ENCODE measurements at regions not wholly inside any gene's neighbourhood (a gene's known extent, or its start where the extent isn't known, plus 50 kb on each side); places are given as distances from the start of the nearest gene placed in this dataset.
"Not testable (repeated sequence)": the region's sequence is repeated elsewhere in the genome, so short reads cannot be mapped to it uniquely, and the experiment has no call there.

GRCh38 chr13:84730376-84730775, 848.1 kb upstream of the SLITRK1 start:
- FAIRE-seq = no peak
- no peak for DNase-seq (ENCODE audit: insufficient read length, low spot score)

DNA sequence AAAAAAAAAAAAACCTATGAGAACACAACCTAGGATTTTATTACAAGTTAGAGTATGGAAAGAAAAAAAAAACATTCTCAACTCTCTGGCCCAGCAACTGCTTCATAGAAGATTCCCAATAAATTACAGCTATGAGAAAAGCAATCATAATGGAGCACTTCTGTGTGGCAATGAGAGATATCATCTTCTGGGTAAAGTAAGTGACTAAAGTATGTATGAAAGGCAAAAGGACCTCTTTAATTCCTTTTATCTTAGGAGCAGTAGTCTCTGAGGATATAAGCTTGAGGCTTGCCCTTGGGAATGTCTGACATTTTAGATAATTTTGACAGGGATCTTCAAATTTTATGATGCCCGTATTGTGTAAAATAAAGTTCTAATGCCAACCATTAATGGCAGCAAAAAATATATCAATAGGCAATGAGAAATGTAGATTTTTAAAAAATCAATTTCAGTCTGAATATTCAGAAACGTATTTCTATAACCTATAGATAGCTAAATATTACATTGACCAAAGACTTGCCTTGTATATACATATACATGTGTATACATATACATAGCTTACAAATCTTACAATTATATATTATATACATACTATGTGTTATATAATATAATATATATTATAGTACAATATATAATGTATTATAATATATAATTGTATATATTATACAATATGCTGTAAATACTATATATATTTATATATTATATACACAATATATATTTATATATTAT, 823.9 kb upstream of the SLITRK1 start:
- FAIRE-seq (no peak), DNase-seq (ENCODE audit: insufficient read length, low spot score) (no peak)

DNA sequence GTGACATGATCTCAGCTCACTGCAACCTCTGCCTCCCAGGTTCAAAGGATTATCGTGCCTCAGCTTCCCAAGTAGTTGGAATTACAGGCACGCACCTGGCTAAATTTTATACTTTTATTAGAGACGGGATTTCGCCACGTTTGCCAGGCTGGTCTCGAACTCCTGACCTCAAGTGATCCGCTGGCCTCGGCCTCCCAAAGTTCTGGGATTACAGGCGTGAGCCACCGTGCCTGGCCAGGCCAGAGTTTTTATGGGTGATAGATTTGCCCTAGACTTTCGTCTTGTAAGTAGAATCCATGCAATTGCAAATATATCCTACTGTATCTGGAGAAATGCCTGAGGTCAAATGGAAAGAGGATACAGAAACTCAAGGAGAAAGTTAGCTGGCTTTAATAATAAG, 819.9 kb upstream of the SLITRK1 start:
- DNase-seq (ENCODE audit: insufficient read length, low spot score) (no peak), FAIRE-seq (no peak)

- FAIRE-seq; DNase-seq (ENCODE audit: insufficient read length, low spot score): not testable (repeated sequence)
Measured at GRCh38 chr13:84697591-84697990, 815.3 kb upstream of the SLITRK1 start.

GRCh38 chr13:84686973-84687372, 804.7 kb upstream of the SLITRK1 start:
- DNase-seq (ENCODE audit: insufficient read length, low spot score) (no peak), FAIRE-seq (no peak)

DNA sequence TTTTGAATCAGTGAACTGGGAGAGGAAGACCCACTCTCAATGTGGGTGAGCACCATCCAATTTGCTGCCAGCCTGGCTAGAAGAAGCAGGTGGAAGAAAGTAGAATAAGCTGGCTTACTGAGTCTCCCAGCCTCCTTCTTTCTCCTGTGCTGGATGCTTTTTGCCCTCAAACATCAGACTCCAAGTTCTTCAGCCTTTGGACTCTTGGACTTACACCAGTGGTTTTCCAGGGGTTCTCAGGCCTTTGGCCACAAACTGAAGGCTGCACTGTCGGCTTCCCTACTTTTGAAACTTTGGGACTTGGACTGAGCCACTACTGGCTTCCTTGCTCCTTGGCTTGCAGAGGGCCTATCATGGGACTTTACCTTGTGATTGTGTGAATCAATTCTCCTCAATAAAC, 804.2 kb upstream of the SLITRK1 start:
- DNase-seq (ENCODE audit: insufficient read length, low spot score) (no peak), FAIRE-seq (no peak)

GRCh38 chr13:84684804-84685203, 802.5 kb upstream of the SLITRK1 start:
- no peak for FAIRE-seq
- DNase-seq (ENCODE audit: insufficient read length, low spot score) = no peak

DNA sequence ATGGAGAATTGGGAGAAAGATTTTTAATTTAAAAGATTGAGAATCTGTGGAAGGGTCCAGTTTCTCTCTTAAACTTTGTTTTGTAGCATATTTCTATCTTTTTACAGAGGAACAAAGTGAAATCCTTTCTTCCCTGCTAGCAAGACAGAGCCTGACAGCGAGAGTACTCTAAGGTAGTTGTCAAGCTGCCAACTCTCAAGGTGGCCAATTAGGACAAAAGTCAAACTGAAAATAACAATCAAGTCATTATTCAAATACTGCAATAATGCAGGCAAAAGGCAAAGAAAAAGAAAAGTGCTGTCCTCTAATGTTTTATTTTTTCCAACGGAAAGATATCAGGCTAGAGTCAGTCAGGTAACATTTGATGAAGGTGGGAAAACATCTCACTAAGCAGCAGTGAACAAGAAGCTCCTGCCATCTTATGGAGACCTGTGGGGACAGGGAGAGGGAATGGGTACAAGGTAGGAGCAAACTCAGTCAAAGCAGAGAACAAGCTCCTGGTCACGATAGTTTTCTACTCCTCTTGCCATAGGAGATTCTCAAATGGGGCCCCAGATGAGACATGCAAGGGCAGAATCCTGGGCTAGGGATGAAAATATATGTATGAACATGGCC, 801.9 kb upstream of the SLITRK1 start:
- FAIRE-seq (no peak), DNase-seq (ENCODE audit: insufficient read length, low spot score) (no peak)

GRCh38 chr13:84683448-84683847, 801.2 kb upstream of the SLITRK1 start:
- no peak for FAIRE-seq
- DNase-seq (ENCODE audit: insufficient read length, low spot score) = no peak

DNA sequence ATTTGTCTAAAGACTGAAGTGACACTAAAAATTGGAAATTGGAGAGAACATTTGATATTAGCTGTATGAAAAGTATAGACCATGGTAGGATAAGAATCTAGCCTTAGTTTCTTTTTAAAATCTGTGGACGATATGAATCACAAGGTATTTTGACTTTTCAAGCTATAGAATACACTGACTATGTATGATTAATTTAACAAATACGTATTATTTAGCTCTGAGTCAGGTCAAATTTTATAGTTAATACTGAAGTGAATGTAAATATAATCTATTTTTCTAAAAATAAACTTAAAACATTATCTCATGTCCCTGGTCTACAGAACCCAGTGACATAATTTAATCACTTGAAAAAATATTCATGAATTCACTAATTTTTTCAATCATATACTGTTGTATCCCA, 795.6 kb upstream of the SLITRK1 start:
- no peak for FAIRE-seq
- no peak for DNase-seq (ENCODE audit: insufficient read length, low spot score)

- DNase-seq (ENCODE audit: insufficient read length, low spot score) = no peak
- FAIRE-seq = no peak
Measured at GRCh38 chr13:84672616-84673015, 790.3 kb upstream of the SLITRK1 start.

- FAIRE-seq = no peak
- no peak for DNase-seq (ENCODE audit: insufficient read length, low spot score)
Measured at GRCh38 chr13:84670245-84670644, 788.0 kb upstream of the SLITRK1 start.

- DNase-seq (ENCODE audit: insufficient read length, low spot score) = no peak
- FAIRE-seq = no peak
Measured at GRCh38 chr13:84668637-84669036, 786.4 kb upstream of the SLITRK1 start.

DNA sequence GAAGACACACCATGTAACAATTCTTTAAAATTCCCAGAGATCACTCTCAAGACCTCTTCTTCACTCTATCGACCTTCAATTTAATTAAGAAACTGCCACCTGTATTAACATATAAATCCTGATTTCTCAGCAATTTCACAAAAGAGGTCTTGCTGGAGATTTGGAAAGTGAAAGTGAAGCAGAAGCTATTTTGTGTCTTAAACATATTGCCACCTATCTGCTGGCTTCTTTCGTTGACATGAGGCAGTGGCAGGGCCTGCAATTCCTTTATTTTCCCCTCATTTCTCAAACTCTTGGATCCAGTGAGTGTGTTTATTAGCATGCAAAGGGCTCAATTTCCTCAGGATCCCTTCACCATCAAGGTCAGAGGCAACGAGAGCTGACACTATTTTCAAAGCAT, 780.2 kb upstream of the SLITRK1 start:
- no peak for FAIRE-seq
- DNase-seq (ENCODE audit: insufficient read length, low spot score) = no peak

DNA sequence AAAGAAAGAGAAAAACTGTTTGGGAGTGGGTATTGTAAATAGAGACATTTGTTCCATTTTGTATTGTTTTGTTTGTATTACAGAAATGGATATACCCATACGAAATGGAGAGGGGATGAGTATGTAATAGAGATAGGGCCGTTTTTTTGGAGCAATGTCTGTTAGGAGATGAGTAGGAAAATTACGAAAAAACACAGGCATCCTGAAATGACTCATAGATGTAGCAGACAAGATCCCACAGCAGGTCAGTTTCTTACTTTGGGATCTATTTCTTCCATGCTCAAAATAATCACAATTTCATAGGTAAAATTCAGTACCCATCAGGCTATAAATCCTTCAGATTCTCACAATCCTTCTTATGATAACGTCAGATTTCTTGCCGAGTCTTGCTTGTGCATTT, 779.4 kb upstream of the SLITRK1 start:
- no peak for DNase-seq (ENCODE audit: insufficient read length, low spot score)
- no peak for FAIRE-seq

GRCh38 chr13:84659359-84659661, 777.0 kb upstream of the SLITRK1 start:
- DNase-seq (ENCODE audit: insufficient read length, low spot score) (no peak), FAIRE-seq (no peak)

DNA sequence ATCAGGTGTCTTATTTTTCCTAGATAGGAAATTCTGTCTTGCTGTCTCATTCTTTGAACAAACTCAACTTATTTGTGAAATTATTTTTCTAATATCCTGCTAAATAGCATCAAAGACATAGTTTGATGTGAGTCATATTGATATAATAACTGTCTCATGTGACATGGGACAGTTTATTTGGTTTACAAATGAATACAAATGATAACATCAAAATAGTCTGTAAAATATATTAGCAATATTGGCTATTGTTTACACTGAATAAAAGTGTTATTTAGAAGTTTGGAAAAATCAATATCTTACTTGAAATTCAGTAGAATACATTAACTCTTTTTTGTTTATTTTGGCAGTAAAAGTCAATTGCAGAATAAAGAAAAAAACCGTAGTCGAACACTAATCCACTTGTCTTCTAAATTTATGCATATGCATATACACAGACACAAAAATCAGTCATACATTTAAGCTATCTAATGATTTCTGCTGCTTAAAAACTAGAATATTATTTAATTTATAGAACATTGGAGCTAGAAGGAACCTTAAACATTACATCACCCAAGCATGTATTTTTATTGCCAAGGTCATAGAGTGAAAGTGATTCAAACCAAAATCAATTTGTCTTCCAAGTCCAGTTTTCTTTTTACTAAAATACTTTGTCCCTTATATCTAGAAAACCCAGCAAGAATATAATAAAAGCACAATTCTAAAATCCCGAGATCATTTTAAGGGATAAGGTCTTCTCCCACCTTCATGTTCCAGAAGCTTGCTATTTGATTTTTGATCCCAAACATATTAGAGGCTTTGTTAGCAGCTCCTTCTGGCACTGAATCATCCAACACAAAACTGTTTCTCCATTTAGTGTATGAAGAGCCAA, 776.5 kb upstream of the SLITRK1 start:
- FAIRE-seq = no peak
- DNase-seq (ENCODE audit: insufficient read length, low spot score) = no peak

GRCh38 chr13:84655677-84656076, 773.4 kb upstream of the SLITRK1 start:
- FAIRE-seq = no peak
- DNase-seq (ENCODE audit: insufficient read length, low spot score) = no peak

- no peak for FAIRE-seq
- DNase-seq (ENCODE audit: insufficient read length, low spot score) = no peak
Measured at GRCh38 chr13:84654654-84655275, 772.5 kb upstream of the SLITRK1 start.

DNA sequence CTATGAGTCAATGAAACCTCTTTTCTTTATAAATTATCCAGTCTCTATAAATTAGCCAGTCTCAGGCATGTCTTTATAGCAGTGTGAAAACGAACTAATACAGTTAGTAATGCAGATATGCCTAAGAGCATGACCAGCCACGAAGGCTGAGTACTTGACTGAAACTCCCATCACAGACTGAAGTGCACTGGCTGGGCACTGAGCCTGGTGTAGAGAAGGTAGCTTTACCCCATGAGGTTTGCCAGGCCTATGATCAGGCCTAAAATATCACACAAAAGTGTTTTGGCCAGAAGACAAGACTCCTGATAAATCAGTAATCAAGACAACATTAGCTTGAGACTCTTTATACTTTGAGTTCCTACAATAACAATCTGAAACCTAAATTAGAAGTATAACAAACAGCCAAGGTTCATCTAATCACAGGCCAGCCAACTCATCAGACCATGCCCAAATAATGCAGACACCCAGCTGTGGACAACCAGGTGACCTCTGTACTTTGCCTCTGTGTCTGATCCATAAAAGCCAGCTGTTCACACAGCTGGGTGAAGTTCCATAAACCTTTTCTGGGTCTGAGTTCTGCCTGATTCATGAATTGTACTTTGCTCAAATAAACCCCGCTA, 771.8 kb upstream of the SLITRK1 start:
- FAIRE-seq = no peak
- no peak for DNase-seq (ENCODE audit: insufficient read length, low spot score)

DNA sequence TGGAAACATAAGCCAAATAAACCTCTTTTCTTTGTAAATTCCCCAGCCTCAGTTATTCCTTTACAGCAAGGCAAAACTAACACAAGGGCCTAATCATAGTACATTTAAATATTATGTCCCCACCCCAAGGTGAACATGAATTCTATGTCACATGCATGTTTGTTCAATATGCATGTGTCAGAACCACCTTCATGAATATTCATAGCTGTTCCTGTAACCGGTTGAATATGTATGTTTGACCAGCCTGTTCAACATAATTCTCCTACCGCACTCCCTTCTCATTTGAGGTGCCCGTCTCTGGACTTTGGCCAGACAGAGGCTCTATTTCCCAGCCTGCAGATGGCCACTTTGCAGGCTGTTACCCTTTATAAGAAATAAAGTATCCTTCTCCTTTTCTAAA, 769.4 kb upstream of the SLITRK1 start:
- no peak for FAIRE-seq
- no peak for DNase-seq (ENCODE audit: insufficient read length, low spot score)
